Hematopoietic multipotent progenitor cell treated with erythropoietin and hydrocortisone succinate and interleukin-3 and kit ligand, for 8 days (in vitro differentiated cells): ENCODE measurements at regions not wholly inside any gene's neighbourhood (a gene's known extent, or its start where the extent isn't known, plus 50 kb on each side); places are given as distances from the start of the nearest gene placed in this dataset.
"Not testable (repeated sequence)": the region's sequence is repeated elsewhere in the genome, so short reads cannot be mapped to it uniquely, and the experiment has no call there.

Experiments used
- DNase-seq: peaks from one replicate; pipeline ENCODE4 v3.0.0-alpha.2; 2015

DNA sequence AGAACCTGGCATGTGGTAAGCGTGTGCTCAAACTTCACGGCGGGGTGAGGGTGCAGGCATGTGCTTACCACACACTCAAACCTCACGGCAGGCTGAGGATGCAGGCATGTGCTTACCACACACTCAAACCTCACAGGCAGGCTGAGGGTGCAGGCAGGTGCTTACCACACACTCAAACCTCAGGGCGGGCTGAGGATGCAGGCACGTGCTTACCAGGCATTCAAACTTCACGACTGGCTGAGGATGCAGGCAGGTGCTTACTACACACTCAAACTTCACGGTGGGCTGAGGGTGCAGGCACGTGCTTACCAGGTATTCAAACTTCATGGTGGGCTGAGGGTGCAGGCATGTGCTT lies 105.0 kb upstream of the ALKAL2 start:
- no peak for DNase-seq

DNA sequence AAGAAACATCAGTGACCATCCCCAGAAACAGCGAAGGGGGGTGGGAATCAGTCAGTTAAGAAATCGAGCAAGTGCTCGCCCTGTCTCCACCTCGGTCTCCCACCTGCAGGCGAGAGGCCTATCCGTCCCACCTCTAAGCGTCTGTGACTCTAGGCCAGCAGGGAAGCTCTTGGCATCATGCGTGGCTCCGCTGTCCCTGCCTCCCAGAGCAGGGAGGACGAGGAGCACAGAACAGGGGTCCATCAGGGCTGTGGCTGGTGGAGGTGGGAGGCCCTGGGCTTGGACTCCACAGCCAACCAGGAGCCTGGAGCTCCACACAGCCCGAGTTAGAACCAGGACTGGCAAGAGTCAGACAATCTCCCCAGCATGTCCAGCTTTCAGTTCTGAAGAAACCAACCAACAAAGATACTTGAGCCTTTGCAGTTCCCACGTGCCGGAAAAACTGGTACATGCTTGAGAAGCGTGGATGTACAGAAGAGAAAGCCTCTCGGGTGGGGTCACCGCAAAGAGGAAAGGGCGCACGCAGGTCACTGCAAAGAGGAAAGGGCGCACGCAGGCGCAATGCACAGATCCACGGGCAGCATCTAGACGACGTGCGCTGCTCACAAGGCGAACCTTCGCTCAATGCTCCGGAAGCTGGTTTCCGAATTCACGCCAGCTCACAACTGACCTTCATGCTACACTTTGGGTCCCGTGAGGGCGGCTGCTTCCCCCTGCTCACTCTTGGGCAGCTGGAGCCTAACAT lies 104.5 kb upstream of the ALKAL2 start:
- DNase-seq = no peak

GRCh38 chr2:391696-392095 lies 103.8 kb upstream of the ALKAL2 start:
- DNase-seq = no peak

GRCh38 chr2:390959-391358 lies 103.1 kb upstream of the ALKAL2 start:
- DNase-seq = no peak

DNA sequence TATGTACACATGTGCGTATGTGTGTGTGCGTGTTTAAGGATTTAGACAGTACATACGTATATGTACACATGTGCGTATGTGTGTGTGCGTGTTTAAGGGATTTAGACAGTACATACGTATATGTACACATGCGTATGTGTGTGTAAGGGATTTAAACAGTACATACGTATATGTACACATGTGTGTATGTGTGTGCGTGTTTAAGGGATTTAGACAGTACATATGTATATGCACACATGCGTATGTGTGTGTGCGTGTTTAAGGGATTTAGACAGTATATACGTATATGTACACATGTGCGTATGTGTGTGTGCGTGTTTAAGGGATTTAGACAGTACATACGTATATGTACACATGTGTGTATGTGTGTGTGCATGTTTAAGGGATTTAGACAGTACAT lies 102.1 kb upstream of the ALKAL2 start:
- not testable (repeated sequence) for DNase-seq

DNA sequence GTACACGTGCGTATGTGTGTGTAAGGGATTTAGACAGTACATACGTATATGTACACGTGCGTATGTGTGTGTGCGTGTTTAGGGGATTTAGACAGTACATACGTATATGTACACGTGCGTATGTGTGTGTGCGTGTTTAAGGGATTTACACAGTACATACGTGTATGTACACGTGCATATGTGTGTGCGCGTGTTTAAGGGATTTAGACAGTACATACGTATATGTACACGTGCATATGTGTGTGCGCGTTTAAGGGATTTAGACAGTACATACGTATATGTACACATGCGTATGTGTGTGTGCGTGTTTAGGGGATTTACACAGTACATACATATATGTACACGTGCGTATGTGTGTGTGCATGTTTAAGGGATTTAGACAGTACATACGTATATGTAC lies 100.9 kb upstream of the ALKAL2 start:
- not testable (repeated sequence) for DNase-seq

GRCh38 chr2:387980-388421 lies 100.1 kb upstream of the ALKAL2 start:
- DNase-seq = no peak

DNA sequence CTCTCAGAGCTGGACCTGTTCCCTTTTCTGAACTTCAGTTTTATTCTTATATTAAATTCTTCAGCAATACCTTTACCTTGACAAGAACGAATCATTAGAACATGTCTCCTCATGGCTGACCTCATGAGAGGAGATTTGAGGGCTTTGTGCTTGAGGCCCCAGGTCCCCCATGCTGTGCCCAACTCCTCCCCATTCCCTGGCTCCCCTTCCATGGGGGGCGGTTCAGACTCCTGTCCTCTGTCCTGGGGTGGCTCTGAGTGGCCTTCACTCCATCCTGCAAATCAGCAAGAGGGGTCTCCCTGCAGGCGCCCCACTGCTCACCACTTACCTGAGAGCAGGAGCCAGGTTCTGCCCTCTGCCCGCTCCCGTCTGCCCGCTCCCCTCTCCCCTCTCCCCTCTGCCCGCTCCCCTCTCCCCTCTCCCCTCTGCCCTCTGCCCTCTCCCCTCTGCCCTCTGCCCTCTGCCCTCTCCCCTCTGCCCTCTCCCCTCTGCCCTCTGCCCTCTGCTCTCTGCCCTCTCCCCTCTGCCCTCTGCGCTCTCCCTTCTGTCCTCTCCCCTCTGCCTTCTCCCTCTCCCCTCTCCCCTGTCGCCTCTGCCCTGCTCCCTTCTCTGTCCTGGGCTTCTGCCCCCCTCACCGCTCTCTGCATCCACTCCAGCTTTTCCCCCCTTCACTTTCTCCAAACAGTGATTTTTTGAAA lies 98.7 kb upstream of the ALKAL2 start:
- no peak for DNase-seq

DNA sequence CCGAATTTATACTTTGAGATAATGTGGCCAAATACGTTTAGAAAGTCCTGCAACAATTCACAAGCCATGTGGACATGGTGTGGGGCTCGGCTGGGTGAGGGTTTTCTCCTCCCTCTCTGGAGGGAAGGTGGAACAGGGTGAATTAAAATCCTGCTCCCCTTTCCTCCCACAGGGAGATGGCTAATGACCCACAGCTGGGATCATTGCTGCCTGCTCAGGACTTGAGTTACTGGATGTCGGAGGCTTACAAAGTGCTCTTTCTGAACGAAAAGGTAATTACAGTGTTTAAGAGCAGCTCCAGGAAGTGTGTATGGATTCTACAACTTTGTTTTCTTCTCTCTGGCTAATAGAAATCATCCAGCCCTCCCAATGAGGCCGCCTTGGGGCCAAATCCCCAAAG lies 97.9 kb upstream of the ALKAL2 start:
- no peak for DNase-seq

- no peak for DNase-seq
These were observed 97.2 kb upstream of the ALKAL2 start for GRCh38 chr2:385061-385460.

DNA sequence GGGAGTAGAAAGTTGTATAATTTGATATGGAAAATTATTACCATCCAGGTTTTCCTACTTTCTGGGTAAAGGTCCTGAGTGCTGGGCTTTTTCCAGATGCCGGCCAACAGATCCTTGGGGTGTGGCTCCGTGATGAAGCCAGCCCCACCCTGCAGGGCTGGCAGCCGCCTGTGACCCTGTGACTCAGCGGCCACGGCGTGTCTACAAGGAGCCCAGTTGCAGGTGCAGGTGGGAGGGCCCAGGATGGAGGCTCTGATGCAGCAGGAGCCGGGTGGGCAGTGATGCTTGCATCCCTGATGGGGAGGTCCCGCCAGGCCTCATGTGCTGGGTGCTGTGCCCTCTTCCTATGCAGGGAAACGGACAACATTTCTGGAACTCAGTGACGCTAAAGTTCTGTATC lies 96.0 kb upstream of the ALKAL2 start:
- DNase-seq = no peak

DNA sequence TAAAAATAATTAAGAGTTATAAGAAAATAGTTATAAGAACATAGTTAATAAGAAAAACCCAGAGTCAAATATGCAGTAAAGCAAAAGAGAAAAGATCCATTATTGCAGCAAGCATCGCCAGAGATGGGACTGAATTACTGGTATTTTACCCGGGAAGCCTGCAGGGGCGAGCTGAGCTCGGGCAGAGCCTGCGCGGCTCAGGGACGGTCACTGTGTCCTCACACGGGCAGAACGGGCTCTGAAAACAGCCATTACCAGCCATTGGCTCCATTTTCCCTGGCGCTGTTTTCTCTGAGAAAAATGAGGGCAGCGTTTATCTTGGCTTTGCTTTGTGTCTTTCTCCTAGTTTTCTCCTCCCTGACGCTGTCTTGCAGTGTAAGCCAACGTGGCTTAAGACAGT lies 95.3 kb upstream of the ALKAL2 start:
- no peak for DNase-seq

- DNase-seq = no peak
These were observed 94.8 kb upstream of the ALKAL2 start for GRCh38 chr2:382728-383022.

- DNase-seq = no peak
These were observed 94.2 kb upstream of the ALKAL2 start for GRCh38 chr2:381941-382727.

DNA sequence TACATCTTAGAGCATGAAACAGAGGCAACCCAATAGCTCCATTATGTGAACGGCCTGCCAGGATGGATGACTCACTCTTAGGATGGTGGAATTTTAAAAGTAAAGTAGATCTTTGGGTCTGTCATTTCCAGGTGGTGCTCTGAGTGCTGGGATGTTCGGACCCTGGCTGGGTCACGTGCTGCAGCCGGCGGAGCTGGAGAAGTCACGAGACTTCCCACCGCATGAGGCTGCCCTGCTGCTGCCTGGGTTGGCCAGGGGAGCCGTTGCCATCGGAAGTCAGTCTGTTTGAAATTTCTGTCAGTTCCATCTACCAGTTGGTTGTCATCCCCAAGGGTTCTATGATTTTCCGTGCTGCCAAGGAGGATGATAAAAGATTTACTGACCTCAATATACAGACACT lies 93.3 kb upstream of the ALKAL2 start:
- no peak for DNase-seq

DNA sequence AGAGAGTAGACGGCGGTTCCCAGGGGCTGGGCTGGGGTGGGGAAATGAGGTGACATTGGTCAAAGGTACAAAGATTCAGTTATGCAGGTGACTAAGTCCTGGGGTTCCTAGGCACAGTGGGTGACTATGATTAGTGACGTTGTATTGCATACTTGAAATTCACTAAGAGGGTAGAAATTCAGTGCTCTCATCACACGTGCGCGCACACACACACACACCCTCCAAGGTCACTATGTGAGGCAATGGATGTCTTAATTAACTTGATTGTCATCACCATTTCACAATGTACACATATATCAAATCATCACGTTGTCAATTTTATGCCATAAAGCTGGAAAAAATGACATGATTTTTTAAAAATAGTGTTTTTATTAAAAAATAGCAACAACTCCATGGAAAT lies 92.9 kb upstream of the ALKAL2 start:
- no peak for DNase-seq

GRCh38 chr2:380221-380620 lies 92.3 kb upstream of the ALKAL2 start:
- no peak for DNase-seq

DNA sequence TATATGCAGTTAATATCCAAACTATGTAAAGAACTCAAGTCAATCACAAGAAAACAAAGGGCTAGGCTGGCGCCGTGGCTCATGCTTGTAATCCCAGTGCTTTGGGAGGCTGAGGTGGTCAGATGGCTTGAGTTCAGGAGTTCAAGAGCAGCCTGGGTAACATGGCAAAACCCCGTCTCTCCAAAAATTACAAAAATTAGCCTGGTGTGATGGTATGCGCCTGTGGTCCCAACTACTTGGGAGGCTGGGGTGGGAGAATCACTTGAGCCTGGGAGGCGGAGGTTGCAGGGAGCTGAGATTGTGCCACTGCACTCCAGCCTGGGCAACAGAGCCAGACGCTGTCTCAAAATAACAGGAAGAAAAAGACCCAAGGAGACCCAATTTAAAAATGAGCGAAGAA lies 91.9 kb upstream of the ALKAL2 start:
- DNase-seq = no peak

DNA sequence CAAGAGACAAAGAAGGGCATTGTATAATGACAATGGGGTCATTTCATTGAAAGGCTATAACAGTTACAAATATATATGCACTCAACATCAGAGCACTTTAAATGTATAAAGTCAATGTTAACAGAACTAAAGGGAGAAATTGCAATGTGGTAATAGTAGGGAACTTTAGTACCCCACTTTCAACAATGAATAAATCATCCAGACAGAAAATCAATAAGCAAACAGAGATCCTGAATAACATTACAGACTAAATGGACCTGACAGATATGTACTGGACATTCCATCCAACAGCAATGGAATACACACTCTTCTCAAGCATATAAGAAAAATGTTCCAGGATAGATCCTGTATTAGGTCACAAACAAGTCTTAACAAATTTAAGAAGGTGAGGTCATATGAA lies 90.5 kb upstream of the ALKAL2 start:
- DNase-seq = no peak

DNA sequence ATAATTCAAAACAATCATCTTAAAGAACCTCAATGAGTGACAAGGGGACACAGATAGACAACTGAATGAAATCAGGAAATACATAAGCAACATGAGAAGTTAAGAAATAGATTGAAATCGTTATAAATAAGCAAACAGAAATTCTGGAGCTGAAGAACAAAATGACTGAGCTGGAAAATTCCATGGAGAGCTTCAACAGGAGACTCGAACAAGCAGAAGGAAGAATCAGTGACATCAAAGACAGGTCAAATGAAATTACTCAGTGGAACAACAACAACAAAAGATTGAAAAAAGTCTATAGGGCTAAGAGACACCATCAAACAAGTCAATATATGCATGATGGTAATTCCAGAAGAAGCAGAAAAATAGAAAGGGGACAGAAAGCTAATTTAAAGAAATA lies 89.5 kb upstream of the ALKAL2 start:
- no peak for DNase-seq

GRCh38 chr2:375956-376307 lies 88.0 kb upstream of the ALKAL2 start:
- no peak for DNase-seq

DNA sequence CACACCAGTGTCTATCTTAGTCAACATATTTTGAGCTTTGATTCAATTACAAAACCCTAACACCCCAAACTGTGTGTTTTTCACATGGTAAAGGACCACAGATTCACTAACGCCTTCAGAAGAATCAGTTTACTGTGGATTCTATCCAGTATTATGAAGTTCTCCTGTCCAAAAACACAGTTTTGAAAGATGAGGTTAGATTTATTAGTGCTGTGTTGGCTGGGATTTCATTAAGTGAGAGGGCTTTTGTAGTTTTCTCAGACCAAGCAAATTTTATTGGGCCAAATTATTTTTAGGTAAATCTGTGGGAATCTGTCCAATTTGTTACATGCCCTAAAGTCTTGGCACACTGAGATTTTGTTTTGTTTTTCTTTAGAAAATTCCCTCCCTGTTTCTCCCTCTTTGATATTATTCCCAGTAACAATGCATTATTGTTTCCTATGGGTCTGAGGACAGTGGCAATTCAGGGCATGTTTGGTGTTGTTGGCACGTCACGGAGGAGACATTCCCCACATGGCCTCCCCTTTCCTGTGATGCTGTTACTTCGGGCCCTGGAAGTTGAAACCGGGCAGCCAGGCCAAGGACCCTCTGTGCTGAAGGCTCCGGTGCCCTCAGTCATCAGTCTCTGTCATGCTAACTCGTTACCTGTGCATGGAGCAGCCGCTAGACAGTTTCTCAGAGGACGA lies 87.5 kb upstream of the ALKAL2 start:
- no peak for DNase-seq

- no peak for DNase-seq
These were observed 80.5 kb upstream of the ALKAL2 start for GRCh38 chr2:368386-368785.

- no peak for DNase-seq
These were observed 79.4 kb upstream of the ALKAL2 start for GRCh38 chr2:367246-367645.
